ENCODE measurements at regions not wholly inside any gene's neighbourhood (a gene's known extent, or its start where the extent isn't known, plus 50 kb on each side); places are given as distances from the start of the nearest gene placed in this dataset.

- no peak overlapping the region for H3K27ac ChIP-seq (ENCODE audit: low read depth, low read length)
- RAD21 ChIA-PET (ENCODE audit: low non-redundant PET in 1 of 2, low total read pairs in 2 of 2, uncharacterized antibody in 2 of 2, unreplicated experiment in 2 of 2): no interaction called here
These were observed 104.6 kb upstream of the CACNA2D1 start for GRCh38 chr7:82548141-82548688.

More at GRCh38 chr7:82548141-82548688, 104.6 kb upstream of the CACNA2D1 start:
- Histone ChIP-seq H3K9ac (ENCODE audit: low read length) (no peak overlapping the region), H3K27me3 (ENCODE audit: insufficient read depth, low read length) (no peaks in the 10 kb centered on the region), H3K9me3 (ENCODE audit: control insufficient read depth in 1 of 2, insufficient read depth in 1 of 2, low read depth in 1 of 2, low read length in 2 of 2) (no peaks in the 10 kb centered on the region), H3K4me3 (replicated peaks in 1 of 2; ENCODE audit: low read depth in 1 of 2, low read length in 2 of 2) (no peak overlapping the region), H3K36me3 (ENCODE audit: control insufficient read depth in 1 of 2, insufficient read depth in 2 of 2, low read length in 2 of 2) (no peaks in the 10 kb centered on the region), H3K79me2 (ENCODE audit: insufficient read depth, low read length) (no peaks in the 10 kb centered on the region), H3K4me1 (ENCODE audit: control insufficient read depth in 1 of 2, insufficient read depth in 2 of 2, low read length in 2 of 2) (no peaks in the 10 kb centered on the region), H3K4me2 (ENCODE audit: low read length) (no peak overlapping the region), H4K20me1 (ENCODE audit: insufficient read depth) (no peaks in the 10 kb centered on the region), H3K9me2 (ENCODE audit: insufficient read depth) (no peaks in the 10 kb centered on the region), H2AFZ (ENCODE audit: low read depth, low read length, poor library complexity, severe bottlenecking) (no peak overlapping the region)
- CTCF ChIA-PET: no interaction called here
- BruUV-seq (replicated peaks): no TSS peak
- no peak for DNase-seq (ENCODE audit: low read depth, low spot score)
- TF ChIP-seq, protein P1, sequence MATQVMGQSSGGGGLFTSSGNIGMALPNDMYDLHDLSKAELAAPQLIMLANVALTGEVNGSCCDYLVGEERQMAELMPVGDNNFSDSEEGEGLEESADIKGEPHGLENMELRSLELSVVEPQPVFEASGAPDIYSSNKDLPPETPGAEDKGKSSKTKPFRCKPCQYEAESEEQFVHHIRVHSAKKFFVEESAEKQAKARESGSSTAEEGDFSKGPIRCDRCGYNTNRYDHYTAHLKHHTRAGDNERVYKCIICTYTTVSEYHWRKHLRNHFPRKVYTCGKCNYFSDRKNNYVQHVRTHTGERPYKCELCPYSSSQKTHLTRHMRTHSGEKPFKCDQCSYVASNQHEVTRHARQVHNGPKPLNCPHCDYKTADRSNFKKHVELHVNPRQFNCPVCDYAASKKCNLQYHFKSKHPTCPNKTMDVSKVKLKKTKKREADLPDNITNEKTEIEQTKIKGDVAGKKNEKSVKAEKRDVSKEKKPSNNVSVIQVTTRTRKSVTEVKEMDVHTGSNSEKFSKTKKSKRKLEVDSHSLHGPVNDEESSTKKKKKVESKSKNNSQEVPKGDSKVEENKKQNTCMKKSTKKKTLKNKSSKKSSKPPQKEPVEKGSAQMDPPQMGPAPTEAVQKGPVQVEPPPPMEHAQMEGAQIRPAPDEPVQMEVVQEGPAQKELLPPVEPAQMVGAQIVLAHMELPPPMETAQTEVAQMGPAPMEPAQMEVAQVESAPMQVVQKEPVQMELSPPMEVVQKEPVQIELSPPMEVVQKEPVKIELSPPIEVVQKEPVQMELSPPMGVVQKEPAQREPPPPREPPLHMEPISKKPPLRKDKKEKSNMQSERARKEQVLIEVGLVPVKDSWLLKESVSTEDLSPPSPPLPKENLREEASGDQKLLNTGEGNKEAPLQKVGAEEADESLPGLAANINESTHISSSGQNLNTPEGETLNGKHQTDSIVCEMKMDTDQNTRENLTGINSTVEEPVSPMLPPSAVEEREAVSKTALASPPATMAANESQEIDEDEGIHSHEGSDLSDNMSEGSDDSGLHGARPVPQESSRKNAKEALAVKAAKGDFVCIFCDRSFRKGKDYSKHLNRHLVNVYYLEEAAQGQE (IDR thresholded peaks at IDR 0.05; ENCODE audit: low read depth): no peak
- TF ChIP-seq POLR2A (IDR thresholded peaks at IDR 0.05; ENCODE audit: borderline replicate concordance, extremely low read depth, insufficient read depth, insufficient read length) (no peak), TCF7L2 (IDR thresholded peaks at IDR 0.05; ENCODE audit: borderline replicate concordance, extremely low read depth, insufficient read depth, insufficient read length) (no peak), RAD21 (IDR thresholded peaks at IDR 0.05; ENCODE audit: low read depth) (no peak), EGR1 (IDR thresholded peaks at IDR 0.05; ENCODE audit: low read depth) (no peak), YY1 (IDR thresholded peaks at IDR 0.05; ENCODE audit: extremely low read depth, insufficient replicate concordance, low read depth, low read length) (no peak), FOSL1 (IDR thresholded peaks at IDR 0.05; ENCODE audit: low read depth) (no peak), POLR2AphosphoS5 (IDR thresholded peaks at IDR 0.05; ENCODE audit: low read depth, low read length) (no peak)
- TF ChIP-seq, protein P2, sequence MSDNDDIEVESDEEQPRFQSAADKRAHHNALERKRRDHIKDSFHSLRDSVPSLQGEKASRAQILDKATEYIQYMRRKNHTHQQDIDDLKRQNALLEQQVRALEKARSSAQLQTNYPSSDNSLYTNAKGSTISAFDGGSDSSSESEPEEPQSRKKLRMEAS (IDR thresholded peaks at IDR 0.05): no peak
- no peak for ATAC-seq
- intact Hi-C loops (cut with micrococcal nuclease): no loop called here
- POLR2A ChIA-PET: no interaction called here
